ENCODE measurements at regions not wholly inside any gene's neighbourhood (a gene's known extent, or its start where the extent isn't known, plus 50 kb on each side); places are given as distances from the start of the nearest gene placed in this dataset.

- TF ChIP-seq POLR2AphosphoS5 (IDR thresholded peaks at IDR 0.05) (no peak), CTCF (IDR thresholded peaks at IDR 0.05) (no peak), POLR2A (IDR thresholded peaks at IDR 0.05) (no peak)
Observed at GRCh38 chr21:24276204-24276603, 1331.1 kb downstream of the MRPL39 start.
